ENCODE measurements at regions not wholly inside any gene's neighbourhood (a gene's known extent, or its start where the extent isn't known, plus 50 kb on each side); places are given as distances from the start of the nearest gene placed in this dataset.
"Not testable (repeated sequence)": the region's sequence is repeated elsewhere in the genome, so short reads cannot be mapped to it uniquely, and the experiment has no call there.

DNA sequence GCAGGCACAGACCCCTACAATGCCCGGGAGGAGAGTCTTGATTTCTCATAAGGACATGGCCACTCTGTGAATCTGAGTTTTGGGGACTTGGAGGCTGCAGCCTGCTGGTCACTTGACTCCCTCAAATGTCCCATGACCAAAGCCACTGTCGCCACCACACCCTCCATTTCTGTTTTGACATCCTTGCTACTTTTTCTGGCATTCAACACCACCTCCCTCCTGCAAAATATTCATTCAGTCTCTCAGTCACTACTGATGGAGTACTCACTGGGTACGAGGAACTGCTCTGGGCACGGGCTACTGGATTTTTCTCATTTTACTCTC lies 208.6 kb upstream of the HAAO start:
- no peak for FAIRE-seq

DNA sequence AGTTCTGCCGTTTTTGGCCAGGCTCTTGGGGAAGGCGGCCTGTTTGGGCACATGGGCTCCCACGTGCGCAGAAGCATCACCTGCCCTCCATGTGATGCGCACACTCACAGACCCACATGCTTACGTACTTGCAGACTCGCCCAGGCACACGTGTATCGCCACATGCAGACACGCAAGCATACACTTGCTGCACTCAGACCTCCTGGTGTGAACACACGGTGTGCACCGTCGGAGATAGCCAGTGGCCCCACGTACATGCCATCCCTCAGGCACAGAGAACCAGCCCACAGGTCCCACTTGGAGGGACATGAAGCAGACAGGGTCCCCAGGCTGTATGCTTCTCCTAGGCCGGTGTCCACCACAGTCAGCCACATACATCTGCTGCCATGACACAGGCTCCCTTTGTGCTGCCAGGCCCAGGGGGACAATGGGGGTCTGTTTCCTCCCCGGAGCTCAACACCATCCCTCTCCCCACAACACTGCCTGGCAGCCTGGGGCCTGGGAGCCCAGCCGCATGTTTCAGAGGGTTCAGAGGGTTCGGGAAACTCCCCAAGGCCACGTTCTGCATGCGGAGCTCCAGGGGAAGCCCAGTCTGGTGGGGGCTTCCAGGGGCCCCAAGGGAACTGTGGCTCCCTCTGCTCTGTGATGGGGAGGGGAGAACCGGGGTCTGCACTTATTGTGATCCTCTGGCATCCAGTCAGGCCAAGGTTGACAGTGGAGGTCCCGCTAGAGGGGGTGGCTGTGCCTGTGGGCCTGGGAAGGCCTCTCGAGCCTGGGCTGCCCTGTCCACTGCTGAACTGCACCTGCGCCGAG lies 208.1 kb upstream of the HAAO start:
- no peak for DNase-seq (ENCODE audit: insufficient read length, low spot score)
- TF ChIP-seq, protein P1, sequence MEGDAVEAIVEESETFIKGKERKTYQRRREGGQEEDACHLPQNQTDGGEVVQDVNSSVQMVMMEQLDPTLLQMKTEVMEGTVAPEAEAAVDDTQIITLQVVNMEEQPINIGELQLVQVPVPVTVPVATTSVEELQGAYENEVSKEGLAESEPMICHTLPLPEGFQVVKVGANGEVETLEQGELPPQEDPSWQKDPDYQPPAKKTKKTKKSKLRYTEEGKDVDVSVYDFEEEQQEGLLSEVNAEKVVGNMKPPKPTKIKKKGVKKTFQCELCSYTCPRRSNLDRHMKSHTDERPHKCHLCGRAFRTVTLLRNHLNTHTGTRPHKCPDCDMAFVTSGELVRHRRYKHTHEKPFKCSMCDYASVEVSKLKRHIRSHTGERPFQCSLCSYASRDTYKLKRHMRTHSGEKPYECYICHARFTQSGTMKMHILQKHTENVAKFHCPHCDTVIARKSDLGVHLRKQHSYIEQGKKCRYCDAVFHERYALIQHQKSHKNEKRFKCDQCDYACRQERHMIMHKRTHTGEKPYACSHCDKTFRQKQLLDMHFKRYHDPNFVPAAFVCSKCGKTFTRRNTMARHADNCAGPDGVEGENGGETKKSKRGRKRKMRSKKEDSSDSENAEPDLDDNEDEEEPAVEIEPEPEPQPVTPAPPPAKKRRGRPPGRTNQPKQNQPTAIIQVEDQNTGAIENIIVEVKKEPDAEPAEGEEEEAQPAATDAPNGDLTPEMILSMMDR (IDR thresholded peaks at IDR 0.05; ENCODE audit: insufficient read depth, missing control alignments), result no peak
- no peak for FAIRE-seq

More for the DNA sequence above, 208.6 kb upstream of the HAAO start:
- no peak for DNase-seq (ENCODE audit: insufficient read length, low spot score)
- TF ChIP-seq, protein P1 (IDR thresholded peaks at IDR 0.05; ENCODE audit: insufficient read depth, missing control alignments), result no peak

DNA sequence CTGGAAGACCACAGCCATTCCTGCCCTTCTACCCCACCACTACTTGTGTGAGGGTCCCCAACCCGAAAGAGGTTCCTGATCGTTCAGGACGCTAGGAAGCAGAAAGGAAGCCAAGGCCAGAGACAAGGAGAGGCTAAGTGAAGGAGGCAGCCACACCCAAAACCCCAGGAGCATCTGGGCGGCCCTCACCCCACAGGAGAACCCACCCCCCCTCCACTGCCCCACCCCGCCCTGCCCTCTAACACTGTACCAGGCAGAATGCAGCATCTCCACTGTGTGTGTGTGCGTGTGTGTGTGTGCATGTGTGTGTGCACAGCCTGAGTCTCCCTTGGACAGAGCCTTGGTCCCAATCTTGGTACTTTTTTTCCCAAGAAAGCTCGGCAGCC lies 207.5 kb upstream of the HAAO start:
- FAIRE-seq, result no peak
- TF ChIP-seq, protein P1 (IDR thresholded peaks at IDR 0.05; ENCODE audit: insufficient read depth, missing control alignments), result no peak
- no peak for DNase-seq (ENCODE audit: insufficient read length, low spot score)

DNA sequence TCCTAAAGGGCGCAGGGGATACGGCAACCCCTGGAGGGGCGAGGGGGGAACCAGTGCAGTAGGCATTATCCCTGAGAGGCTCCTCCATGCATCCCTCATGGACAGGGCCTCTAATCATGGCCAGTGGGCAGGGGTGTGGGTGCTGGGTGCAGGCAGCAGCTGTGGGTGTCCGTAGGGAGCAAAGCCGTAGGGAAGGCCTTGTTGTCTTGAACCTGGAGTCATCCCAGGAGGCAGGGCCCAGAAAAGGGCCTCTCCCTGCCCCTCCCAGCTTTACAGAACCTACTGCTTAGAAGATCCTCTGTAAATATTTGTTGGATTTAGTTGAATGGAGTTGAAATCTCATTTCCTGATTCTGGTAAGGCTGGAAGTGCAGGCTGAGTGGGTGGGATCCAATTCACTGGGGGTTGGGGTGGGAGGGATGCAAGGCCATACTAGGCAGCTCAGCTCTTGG lies 207.0 kb upstream of the HAAO start:
- FAIRE-seq (no peak), DNase-seq (ENCODE audit: insufficient read length, low spot score) (no peak)
- TF ChIP-seq, protein P1 (IDR thresholded peaks at IDR 0.05; ENCODE audit: insufficient read depth, missing control alignments), result no peak

DNA sequence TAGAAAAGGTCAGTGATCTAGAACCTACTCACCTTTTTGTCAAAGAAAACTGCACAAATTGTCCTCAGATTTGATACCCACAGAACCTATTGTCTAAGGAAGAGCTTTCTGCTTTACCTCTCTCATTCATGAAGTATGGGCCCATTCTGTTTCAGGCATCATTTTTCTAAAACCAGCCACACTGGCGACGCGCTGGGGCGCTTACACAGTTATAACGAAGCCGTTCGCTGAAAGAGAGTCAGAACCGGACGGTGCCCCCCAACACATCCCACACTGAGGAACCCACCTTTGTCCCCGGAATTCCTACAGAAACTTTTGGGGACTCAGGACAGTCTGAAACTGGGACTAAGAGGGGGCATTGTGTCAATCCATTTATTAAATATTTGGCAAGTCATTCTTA lies 206.3 kb upstream of the HAAO start:
- no peak for FAIRE-seq
- TF ChIP-seq, protein P1 (IDR thresholded peaks at IDR 0.05; ENCODE audit: insufficient read depth, missing control alignments), result no peak
- no peak for DNase-seq (ENCODE audit: insufficient read length, low spot score)

DNA sequence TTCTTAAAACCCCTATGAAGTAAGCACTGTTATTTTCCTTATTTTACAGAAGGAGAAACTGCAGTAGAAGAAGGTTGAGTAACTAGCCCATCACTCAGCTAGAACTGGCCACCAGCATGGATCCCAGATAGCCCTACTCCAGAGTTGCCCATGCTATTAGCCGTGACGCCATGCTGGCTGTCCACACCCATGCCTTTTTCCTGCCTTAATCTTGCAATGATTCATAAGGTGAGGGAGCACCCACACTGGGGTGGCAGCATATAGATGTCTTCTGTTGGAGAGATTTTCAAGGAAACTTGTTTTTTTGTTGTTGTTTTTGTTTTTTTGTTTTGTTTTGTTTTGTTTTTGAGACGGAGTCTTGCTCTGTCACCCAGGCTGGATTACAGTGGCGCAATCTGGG lies 204.1 kb upstream of the HAAO start:
- no peak for FAIRE-seq
- TF ChIP-seq, protein P1 (IDR thresholded peaks at IDR 0.05; ENCODE audit: insufficient read depth, missing control alignments), result no peak
- DNase-seq (ENCODE audit: insufficient read length, low spot score), result no peak

DNA sequence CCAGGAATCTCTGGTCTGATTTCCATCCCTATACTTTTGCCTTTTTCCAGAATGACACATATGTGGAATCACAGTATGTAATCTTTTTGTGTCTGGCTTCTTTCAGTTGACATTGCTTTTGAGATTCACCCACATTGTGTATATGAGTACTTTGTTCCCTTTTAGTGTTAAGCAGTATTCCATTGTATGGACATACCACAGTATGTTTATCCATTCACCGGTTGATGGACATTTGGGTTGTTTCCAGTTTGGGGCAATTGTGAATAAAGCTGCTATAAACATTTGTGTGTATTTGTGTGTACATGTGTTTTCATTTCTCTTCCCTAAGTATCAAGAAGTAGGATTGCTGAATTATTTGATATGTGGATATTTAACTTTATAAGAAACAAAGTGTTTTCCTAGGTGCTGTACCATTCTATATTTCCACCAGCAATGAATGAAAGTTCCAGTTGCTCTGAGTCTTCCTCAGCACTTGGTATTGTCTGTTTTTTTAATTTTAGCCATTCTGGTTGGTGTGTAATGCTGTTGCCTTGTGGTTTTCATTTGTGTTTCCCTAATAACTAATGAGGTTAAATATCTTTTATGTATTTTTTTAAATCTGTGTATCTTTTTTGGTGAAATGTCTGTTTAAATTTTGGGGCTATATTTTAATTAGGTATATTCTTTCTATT lies 203.5 kb upstream of the HAAO start:
- TF ChIP-seq, protein P1 (IDR thresholded peaks at IDR 0.05; ENCODE audit: insufficient read depth, missing control alignments), result no peak
- DNase-seq (ENCODE audit: insufficient read length, low spot score), result no peak
- no peak for FAIRE-seq

DNA sequence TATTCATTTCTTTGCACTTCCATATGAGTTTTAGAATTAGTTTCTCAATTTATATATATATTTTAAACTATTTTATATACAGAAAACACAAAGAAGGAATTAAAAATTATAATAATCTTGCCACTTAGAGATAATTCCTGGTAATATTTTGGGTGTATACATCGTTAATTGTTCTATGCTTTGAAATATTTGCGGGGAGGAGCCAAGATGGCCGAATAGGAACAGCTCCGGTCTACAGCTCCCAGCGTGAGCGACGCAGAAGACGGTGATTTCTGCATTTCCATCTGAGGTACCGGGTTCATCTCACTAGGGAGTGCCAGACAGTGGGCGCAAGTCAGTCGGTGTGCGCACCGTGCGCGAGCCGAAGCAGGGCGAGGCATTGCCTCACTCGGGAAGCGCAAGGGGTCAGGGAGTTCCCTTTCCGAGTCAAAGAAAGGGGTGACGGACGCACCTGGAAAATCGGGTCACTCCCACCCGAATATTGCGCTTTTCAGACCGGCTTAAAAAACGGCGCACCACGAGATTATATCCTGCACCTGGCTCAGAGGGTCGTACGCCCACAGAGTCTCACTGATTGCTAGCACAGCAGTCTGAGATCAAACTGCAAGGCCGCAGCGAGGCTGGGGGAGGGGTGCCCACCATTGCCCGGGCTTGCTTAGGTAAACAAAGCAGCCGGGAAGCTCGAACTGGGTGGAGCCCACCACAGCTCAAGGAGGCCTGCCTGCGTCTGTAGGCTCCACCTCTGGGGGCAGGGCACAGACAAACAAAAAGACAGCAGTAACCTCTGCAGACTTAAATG lies 197.1 kb upstream of the HAAO start:
- FAIRE-seq; DNase-seq (ENCODE audit: insufficient read length, low spot score): not testable (repeated sequence)

DNA sequence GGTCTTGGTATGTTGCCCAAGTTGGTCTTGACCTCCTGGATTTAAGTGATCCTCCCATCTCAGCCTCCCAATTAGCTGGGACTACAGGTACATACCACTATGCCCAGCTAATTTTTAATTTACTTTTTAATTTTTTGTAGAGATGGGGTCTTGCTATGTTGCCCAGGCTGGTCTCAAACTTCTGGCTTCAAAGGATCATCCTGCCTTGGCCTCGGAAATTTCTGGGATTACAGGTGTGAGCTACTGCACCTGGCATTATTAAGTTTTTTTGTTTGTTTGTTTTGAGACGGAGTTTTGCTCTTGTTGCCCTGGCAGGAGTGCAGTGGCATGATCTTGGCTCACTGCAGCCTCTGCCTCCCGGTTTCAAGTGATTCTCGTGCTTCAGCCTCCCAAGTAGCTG lies 195.7 kb upstream of the HAAO start:
- not testable (repeated sequence) for FAIRE-seq

More for the DNA sequence above, 195.7 kb upstream of the HAAO start:
- not testable (repeated sequence) for DNase-seq (ENCODE audit: insufficient read length, low spot score)
